IPS DF 4.7 (cell line): ENCODE measurements at regions not wholly inside any gene's neighbourhood (a gene's known extent, or its start where the extent isn't known, plus 50 kb on each side); places are given as distances from the start of the nearest gene placed in this dataset.

Source experiments
- DNase-seq: peaks from one replicate; pipeline ENCODE4 v3.0.0-alpha.2; 2013; ENCODE audit warnings: low spot score; ENCODE audit errors: extremely low read depth

DNA sequence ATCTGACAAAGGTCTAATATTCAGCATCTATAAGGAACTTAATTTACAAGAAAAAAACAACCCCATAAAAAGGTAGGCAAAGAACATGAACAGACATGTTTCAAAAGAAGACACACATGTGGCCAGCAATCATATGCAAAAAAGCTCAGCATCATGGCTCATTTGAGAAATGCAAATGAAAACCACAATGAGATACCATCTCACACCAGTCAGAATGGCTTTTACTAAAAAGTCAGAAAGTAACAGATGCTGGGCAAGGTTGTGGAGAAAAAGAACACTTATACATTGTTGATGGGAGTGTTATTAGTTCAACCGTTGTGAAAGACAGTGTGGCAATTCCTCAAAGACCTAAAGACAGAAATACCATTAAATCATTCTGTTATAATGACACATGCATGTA is 289.9 kb upstream of the MMS22L start:
- no peak for DNase-seq

DNA sequence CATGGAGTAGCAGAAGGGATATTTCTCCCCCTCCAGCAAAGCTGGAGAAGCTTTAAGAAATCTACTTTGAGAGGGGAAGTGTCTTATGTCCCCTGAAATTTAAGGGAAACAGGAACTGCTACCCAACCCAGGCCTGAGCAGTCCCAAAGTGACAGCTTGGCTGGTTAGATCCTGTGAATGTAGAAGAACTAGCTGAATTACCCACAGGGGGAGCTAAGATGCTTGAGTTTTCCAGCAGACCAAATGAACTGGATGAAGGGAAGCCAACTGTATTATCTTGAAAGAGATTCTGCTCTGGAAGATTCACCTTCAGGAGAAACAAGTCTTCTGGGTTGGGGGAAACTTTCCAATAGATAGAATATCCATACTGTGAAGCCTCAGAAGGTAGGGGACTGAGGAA is 303.3 kb upstream of the MMS22L start:
- DNase-seq = no peak

DNA sequence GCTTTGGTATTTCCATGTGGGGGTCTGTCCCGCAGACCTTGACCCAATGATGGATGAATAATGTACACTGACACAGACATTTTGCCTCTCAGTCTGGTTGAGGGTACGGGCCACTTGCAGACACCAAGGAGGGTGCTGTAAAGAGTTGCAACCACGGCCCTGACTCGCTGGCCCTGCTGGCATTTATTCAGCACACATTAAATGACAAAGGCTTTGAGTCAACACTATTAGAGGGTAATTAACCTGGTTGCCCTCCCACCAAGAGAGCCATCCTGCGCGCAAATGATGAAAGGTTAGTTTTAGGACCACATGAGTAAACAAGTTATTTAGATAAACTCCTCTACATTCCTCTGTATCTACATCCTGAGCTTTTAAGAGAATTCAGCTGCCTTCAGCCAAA is 308.9 kb upstream of the MMS22L start:
- peak; percentile 51 for DNase-seq

DNA sequence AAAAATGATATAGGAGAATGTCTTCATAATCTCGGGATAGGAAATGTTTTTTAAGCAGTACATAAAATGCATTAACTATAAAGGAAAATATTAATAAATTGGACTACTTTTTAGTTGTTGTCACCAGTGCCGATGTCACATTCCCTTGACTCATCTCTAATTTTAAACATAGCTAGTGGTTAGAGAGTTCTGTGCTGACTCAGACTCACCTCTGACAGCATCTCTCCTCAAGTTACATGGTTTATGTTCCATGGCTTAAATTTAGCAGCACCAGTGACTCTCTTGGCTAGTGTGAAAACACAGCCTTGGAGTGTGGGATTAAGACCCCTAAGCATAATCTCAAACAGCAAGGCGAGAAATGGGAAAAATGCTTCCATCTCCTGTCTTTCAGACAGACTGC is 311.8 kb upstream of the MMS22L start:
- no peak for DNase-seq

DNA sequence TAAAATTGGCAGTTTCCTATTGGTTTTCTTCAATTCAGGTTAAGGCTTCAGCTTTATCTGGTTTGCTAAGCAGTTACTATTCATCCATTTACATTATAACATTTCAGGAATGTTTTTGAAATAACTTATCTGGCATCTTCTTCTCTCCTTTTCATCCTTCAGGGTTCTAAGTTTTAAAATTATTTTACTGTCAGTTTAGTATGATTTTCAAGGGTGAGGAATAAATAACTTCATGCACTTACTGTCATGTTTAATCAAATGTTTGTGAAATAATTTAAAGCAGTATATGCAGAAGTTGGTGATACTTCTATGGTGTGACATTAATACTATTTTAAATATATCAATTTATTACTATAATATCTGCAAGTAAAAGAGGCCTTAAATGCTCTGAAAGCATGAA is 338.1 kb upstream of the MMS22L start:
- no peak for DNase-seq

DNA sequence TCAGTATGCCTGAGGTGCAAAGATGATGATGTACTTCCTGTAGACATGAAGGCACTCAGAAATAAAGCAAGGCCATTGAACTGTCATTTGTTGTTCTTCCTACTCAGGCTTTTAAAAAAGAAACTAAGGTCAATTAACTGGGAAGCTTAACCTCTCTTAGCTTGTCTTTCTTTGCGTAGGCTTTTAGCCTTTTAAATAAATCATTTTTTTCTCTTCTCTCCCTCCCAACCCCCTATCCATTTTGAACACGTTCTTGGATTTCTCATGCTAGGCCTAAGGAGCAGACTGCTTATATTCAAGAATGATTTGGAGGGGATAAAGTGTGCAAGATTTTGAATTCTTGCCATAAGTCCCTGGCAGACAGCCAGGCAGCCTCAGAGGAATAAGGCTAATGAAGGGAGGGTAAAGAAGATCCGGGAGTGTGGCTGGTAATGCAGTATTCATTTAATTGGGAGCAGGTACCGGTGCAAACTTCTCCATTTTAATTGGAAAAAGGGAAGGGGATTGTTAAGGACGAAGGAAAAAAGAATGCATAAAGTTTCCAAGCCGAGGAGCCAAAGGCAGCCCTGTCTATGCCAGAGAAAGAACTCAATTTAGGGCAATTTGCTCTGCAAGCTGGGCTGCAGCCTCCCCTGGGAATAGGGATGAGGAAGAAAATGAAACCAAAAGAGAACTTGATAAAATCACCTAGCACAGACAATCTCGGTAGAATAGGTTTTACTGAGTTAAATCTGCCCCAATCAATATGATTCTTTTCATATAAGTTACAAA is 343.8 kb upstream of the MMS22L start:
- no peak for DNase-seq

DNA sequence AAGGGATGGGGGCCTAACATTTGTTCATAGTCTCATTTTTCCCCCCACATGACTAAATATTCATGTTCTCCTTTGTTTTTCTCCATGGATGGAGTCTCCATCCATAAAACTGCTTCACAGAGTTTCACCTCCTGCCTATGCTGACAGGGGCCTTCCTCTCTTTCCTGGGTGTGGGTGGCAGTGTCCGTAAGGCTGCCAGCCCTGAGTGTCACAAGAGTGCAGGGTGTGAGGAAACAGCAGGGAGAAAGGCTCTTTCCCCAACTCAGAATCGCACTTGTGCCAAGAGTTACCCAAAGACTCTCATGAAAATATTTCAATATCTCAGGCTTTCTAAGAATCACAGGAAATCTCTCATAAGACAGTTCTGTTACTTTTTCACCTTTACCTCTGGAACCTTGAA is 346.2 kb upstream of the MMS22L start:
- no peak for DNase-seq

DNA sequence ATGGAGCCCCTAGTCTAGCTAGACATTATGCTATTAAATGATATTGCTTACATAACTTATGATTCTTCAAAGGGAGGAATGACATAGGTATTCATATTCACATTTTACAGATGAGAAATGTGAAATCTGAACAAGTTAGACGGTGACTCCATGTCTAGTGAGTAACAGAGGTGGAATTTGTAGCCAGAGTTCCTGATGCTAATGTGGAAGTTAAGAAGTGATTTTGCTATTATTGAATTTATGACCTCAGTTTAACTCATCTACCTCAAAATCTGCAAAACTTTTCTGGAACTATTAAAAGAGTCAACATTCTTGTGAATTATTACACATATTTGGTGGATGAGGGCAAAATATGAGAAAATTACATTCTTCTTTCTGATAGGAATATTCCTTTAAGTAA is 347.6 kb upstream of the MMS22L start:
- no peak for DNase-seq

DNA sequence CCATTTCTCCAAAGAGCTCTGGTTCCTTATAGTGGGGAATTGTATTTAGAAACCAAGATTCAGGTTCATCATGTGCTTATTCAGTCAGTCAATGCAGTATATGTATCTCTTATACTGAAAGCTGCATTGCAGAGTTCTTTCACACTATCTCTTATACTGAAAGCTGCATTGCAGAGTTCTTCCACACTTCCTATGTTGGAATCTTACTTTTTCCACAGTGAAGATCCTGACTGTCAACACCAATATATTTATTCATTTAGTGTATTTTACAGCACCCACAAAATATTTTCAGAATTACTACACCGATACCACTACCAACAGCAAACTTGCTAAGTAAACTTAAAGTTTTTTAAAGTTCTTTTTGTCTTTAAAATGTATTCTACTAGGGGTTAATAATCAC is 349.3 kb upstream of the MMS22L start:
- no peak for DNase-seq

DNA sequence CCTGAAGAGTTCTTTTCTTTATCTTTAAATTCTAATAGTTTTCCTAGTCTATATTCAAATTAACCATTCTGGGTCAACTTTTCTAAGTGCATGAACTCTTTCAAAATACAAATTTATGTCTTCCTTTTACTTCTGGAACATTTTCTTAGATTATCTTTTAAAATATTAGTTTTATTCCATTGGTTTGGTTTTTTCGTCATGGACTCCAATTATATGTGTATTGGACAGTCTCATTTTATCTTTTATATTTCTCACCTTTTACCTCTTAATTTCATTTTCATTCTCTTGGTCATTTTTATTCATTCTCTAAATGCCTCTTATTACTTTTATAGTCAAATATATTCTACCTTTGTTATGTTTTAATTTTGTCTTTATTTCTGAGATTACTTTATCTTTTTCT is 356.7 kb upstream of the MMS22L start:
- no peak for DNase-seq

DNA sequence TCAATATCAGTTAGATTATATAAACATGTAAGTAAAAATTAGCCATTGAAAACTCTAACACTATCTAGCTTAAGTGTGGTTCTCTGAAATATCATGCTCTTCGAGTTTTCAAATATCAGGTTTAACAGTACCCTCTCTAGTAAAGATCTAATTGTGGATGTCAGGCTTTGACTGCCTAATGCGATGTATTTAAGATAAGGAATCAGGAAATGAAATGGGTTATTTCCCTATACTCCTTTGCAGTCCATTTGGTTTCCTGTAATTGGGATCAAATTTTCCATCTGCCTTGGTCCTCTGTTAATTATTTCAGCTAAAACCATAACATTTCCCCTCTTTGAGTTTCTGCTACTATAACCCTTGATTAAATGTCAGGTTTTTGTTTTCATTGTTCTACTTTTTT is 361.3 kb upstream of the MMS22L start:
- no peak for DNase-seq

DNA sequence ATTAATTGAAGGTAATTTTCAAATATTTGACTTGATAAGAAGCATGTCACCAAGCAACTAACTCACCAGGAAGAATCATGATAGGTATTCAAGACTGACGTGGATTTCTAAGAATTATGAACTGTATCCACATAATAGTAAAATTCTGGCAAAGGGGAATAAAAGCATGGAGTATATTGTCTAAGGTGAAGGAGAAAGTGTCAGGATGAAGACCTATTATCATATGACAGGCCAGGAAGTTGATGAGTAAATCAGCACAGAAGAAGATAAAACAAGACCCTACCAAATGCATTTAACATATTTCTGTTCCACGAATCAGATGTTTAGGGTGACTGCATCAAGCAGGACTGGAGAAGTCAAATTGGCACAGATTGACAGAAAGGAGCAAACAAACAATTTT is 362.7 kb upstream of the MMS22L start:
- DNase-seq = no peak

DNA sequence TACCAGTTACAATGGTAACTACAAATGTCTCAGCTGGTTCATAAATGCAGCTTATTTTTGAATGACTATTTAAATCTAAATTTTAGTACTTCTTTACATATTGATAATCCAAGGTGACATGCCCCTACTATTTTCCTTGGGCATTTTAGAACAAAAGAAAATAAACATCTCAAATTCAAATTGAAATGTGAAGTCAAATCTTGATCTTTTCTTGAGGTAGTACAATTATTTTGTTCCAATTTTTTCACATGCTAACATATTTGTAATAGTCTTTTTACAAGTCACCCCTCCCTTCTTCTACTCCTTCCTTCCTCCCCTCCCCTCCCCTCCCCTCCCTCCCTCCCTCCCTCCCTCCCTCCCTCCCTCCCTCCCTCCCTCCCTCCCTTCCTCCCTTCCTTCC is 370.1 kb upstream of the MMS22L start:
- no peak for DNase-seq

DNA sequence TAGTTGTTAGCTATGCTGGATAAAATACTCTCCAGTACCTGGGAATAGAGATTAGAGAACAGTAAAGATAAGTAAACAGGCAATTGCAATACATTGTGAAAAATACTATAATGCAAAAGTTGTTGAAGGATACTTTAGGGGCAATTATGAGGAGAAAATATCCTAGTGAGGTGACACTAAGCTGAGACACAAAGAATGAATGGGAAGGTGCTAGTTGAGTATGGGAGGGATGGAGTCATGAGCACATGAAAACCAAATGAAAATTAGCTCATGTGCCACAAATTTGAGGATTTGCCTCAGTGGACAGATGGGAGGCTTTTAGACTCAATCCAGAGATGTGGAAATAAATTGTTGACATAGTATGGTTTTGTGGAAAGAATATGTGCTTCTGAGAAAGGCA is 370.5 kb upstream of the MMS22L start:
- DNase-seq = no peak

DNA sequence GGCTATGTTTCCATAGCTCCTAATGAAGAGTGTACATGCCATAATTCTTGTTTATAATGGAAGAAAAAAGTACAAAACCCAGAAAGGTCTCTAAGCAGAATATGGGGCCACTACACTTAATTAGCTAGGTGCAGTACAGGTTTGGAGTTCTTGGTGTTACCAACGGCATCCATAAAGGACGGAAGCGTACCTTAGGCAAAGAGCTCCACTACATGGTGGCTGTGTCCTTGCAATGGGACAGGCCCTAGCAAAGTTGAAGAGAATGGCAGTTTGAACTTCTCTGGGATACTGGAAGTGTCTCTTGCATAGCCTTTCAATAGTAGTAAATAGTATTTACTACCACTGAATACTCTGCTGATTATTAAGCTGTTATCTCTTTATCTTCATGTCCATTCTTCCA is 371.7 kb upstream of the MMS22L start:
- DNase-seq = no peak

DNA sequence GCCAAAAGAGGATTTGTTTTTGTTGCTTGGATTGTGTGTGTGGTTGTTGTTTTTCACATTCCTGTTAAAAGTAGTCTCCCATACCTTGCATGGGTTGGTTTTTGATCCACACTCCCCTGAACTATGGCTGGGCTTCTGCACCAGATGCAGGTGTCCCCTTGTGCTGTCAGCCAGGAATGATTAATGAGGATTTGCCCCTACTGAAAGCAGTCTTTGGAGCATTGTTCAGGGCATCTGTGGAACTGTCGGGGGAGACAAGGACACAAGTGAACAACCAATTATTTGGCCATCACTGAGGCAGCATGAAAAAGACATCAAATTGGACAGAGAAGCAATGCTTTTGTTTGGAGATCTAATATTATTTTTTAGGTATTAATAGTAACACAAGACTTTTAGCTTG is 373.2 kb upstream of the MMS22L start:
- no peak for DNase-seq

DNA sequence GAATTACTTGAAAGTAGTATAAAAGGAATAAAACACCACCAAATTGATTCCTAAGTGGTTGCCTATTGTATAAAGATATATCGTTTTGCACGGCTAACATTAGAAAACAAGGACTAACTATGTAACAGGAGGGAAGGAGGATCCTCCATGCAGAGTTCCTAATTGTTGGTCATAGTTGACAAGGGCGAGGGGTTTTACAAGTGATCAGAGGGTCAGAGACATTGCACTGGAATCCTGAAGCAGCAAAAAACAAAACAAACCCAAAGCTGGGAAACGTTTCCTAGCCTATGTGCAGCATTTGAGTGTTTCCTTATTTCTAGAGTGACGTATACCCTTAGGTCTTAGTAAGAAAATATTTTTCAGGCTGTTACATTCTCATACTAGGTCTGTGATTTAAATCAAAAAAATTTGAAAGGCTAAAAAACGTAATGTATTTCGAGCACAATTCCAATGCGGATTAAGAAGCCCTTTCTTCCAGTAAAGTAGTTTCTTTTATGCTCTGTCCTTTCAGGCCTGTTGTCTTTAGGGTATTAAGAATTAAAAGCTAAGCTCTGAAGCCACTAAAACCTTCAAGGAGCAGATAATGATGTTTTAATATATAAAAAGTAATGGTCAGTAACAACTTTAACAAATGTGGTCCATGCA is 373.8 kb upstream of the MMS22L start:
- no peak for DNase-seq

DNA sequence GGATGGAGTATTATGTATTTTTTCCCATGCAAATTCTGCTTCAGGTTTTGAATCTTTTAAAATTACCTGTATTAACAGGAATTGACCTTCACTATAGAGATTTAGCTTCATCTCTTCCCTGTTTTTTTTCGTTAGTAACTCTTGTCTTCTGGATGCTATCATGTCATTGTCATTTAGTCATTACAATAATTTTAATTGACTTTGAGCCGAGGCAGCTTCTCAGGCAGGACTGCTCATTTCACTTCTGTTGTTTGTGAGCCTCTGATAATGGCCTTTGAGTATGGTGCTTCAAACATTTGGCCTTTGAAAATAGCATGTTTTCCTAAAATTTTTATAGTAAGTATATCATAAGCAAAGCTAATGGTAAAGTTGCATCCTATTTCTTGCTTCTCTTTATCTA is 375.1 kb upstream of the MMS22L start:
- DNase-seq = no peak

DNA sequence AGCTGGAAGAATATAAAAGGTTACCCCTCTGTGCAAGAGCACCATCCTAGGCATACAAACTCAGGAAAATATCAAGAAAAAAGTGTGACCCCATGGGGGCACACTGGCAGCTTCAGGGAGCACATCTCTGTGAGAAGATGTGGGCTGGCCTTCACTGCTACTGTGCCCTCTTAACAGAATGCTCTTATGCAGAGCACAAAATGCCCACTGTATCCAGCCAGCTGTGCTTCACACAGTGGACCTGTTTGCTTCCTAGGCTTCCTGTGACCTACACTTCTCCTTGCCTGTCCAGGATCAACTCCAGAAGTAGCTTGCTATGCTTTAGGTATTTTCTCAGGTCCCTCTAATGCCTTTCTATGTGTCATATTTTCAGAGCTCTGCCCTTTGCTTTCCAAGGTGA is 380.2 kb upstream of the MMS22L start:
- no peak for DNase-seq

DNA sequence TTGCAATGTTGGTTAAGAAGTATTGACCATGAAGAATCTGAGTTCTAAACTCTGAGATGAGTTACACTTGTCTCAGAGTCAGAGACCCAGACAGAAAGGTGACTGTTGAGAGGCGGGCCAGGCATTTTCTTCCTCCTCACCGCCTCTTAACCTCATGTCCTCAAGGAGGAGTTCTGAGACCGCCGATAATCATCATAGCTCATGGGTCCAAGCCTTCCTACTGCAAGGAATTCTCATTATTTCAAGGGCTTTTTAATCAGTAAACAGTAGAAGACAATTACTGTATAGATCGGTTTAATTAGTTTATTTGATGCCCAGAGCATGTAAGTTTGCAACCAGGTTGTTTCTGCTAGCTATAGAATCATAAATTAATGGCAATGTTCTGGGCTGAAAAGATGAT is 382.4 kb upstream of the MMS22L start:
- no peak for DNase-seq

DNA sequence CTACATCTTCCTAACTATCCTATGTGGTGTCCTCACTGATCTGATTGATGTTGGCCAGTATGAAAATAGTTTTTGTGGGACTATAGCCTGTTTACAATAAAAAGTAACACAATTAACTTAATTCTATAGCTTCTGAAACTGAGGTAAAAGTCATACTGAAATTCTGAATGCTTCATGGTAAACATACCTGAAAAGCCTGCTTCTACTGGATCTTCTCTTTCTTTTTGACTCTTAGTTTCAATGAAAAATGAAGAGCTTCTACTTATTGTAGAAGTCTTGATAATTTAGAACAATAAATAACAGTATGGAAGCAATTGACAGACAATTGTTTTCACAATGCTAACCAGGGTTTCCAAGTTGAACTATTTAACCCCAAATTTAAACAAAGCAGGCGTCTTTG is 383.9 kb upstream of the MMS22L start:
- DNase-seq = no peak

DNA sequence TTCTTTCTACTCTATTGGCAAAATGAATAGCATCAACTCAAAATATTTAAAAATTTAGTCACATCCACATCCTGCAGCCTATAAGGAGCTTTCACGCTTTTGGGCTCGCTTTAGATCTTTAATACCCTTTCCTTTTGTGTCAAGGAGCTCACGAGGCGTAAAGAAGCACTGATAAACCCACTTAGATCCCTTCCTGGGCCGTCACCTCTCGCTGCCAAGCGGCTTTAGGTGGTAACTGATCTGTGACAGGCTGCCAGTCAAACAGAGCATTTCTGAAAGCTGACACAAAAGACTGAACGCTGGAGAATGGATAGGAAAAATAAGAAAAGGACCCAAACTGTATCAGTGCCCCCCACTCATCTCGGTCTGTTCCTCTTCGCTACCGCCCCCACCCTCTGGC is 385.7 kb upstream of the MMS22L start:
- DNase-seq = no peak
